T-helper 1 cell (primary cell): ENCODE measurements at regions not wholly inside any gene's neighbourhood (a gene's known extent, or its start where the extent isn't known, plus 50 kb on each side); places are given as distances from the start of the nearest gene placed in this dataset.

ENCODE experiments used
- DNase-seq, 5 donors: peaks; one replicate each; pipeline ENCODE4 v3.0.0-alpha.2; 2012 to 2020

DNA sequence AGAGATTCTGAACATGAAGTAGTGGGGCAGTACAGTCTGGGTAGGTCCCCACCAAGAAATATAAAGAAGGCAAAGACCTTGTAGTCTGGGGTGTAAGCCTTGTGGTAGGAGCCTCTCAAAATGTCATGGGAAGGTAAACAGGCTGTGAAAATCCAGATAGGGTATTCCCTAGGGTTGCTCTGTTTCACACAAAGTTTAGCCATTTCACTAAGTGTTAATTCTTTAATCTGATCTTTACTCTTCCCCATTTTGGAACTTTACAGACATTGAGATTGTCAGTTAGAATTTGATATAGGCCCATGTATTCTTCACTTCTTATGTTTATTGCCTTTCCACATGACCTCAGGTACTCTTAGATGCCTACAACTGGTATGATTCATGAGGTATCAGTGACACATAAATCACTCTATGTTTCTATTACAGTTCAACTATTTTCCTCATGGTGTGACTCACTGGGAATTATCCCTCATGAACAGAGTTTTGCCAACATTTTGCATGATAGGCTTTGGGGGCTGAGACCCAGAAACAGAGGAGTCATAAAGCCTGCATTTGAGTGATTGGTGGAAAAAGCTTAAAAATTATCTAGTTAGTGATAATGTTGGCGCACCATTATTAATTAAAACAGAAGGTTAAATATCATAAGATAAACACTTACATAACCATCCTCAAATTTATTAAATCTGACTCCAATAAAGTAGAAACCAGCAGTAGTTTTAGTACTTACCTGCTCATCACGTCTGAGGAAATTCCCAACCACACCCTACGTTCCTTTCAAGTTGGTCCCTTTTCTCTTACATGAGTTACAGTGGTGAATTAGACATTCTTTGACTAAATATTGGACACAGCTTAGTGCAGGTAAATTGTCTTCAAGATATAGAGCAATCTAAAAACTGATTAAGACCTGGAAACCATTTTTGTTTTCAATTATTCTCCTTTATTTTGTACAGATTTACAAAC, 399.8 kb upstream of the MEF2C start:
- DNase-seq = no peak

DNA sequence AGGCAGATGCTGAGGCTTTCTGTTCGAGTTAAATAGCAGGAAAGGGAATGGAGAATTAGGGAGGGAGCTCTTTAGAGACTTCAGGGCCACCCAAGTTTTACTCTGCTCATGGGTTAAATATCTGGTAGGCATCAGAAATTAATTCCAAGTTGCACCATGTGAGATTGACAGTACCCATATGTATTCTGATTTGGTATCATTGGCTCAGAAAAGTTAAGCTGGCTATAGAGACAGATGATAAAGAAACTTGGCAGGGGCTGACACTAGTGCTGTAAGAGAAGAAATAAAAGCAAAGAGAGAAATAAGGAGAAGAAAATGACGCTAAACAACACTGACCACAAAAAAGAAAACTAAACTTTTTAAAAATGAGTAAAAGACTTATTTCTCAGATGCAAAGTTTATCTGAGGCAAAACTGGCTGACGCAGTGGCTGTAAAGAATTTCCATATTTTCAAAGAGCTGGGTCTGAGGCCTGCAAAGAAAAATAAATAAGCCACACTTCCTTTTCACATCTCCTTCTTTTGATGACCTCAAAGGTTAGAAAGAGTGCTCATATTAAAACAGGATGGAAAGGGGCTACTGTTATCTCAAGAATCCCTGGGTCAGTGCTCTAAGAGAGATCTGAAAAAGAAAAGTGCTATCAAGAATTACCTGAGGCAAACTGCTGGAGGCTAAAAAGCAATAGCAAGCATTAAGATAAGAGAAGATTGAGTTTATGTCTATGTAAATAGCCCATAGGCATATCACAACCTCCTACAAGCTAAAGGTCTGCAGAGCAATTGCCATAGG, 399.0 kb upstream of the MEF2C start:
- no peak for DNase-seq

DNA sequence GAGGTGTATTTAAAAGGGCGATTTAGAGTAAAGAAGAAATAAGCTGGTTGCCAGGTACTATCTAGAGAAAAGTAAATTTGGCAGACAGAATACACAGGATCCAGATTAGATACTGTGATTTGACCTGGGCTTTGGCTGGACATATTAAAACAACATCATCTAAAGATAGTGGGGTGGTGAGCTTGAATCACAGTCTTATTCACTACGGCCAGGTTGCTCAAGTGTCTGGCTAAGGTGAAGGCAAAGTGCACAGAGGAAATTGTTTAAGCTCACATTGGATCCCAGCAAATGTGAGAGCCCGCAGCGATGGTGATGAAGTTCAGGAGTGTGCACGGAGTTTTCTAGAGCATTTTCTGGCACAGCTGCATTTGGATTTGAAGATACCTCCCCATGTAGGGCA, 398.2 kb upstream of the MEF2C start:
- DNase-seq = no peak

GRCh38 chr5:89280103-89281037, 397.4 kb upstream of the MEF2C start:
- DNase-seq = no peak

GRCh38 chr5:89279391-89280036, 396.5 kb upstream of the MEF2C start:
- DNase-seq = no peak

DNA sequence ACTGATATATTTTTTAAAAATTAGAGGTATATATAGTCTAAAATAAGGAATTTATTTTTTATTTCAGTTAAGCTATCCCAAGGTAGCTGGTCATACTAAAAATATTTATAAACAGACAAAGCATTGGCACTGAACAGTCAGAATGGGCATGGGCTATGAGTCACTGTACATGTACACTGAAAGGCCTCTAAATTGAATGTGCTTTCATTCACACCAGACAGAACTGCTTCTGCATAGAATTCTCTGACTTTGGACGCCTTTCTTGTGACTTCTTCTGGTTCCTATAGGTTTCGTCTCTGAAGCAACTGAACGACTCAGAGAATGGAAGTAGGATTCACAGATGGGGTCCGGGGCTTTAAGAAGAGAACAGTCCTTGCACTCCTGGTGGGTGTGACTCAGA, 394.8 kb upstream of the MEF2C start:
- DNase-seq = no peak

DNA sequence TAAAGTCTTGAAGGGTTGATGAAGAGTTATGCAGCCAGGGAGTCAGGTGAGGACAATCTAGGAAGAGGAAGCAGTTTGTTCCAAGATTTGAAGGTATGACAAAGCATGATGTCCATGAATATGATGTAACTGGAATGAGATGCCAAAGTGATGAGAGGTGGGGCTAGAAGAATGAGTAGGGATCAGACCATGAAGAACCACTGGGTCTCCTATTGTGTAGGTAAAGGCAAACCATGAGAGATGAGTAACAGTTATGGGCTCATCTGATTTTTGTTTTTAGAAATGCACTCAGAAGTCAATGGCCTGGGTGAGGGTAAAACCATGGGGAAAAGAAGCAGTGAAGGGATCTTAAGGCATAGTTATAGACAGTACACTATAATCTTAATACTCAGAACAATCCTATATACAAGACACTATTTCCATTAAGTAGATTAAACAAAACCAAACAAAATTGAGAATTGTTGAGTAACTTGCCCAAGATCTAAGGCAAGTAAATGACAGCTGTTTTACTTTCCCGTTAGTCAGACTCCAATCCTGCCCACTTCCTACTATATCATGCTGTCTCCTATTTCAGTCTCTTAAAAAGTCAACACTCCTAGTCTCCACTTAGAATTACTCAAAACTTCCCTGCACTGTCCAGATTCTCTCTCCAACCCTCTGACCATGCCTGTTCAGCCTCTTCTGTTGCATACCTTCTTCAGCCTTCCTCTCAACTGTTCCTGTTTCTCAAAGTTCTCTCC, 393.8 kb upstream of the MEF2C start:
- no peak for DNase-seq

- no peak for DNase-seq
Observed at GRCh38 chr5:89275066-89275855, 392.3 kb upstream of the MEF2C start.

- DNase-seq = no peak
Observed at GRCh38 chr5:89273289-89273688, 390.3 kb upstream of the MEF2C start.

GRCh38 chr5:89270901-89271300, 387.9 kb upstream of the MEF2C start:
- DNase-seq = no peak

GRCh38 chr5:89269721-89270120, 386.7 kb upstream of the MEF2C start:
- DNase-seq = no peak

GRCh38 chr5:89268460-89268859, 385.5 kb upstream of the MEF2C start:
- no peak for DNase-seq

GRCh38 chr5:89267788-89268187, 384.8 kb upstream of the MEF2C start:
- no peak for DNase-seq

GRCh38 chr5:89265511-89266179, 382.7 kb upstream of the MEF2C start:
- no peak for DNase-seq

GRCh38 chr5:89263846-89264245, 380.9 kb upstream of the MEF2C start:
- no peak for DNase-seq

- DNase-seq = no peak
Observed at GRCh38 chr5:89262030-89262429, 379.0 kb upstream of the MEF2C start.

DNA sequence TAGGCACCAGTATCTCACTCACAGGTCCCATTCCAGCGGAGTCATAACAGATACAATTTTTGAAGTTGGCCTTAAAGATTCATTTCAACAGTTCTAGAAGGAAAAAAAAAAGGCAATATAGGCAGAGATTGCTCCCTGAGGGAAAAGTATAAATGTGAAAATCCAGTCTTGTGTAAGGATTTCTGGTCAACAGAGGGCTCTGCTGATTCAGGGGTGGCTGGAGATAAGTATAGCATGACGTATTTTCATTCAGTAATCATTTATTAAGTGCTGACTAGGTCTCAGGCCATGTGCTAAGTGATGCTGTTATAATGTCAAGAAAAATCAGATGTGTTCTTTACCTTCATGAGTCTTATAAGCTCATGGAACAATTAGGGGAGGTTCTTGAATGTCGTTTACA, 377.3 kb upstream of the MEF2C start:
- DNase-seq = no peak

- no peak for DNase-seq
Observed at GRCh38 chr5:89255845-89256463, 373.0 kb upstream of the MEF2C start.

- no peak for DNase-seq
Observed at GRCh38 chr5:89253666-89254352, 370.8 kb upstream of the MEF2C start.
